DOHH2 (cell line): ENCODE measurements at regions not wholly inside any gene's neighbourhood (a gene's known extent, or its start where the extent isn't known, plus 50 kb on each side); places are given as distances from the start of the nearest gene placed in this dataset.

Experiments used
- CTCF ChIP-seq: fragments of 200-600 bp; sonication (generic); IDR thresholded peaks from one replicate; pipeline ENCODE4 v1.5.1; 2014; ENCODE audit warnings: antibody characterized with exemption, mild to moderate bottlenecking, low read depth, low read length; ENCODE audit not compliant: poor library complexity, severe bottlenecking
- EZH2phosphoT487 ChIP-seq: fragments of 200-600 bp; sonication (generic); IDR thresholded peaks from 2 replicates; pipeline ENCODE4 v1.6.1; 2017; ENCODE audit warnings: borderline replicate concordance, mild to moderate bottlenecking, antibody characterized with exemption, low read length, moderate library complexity, mixed read lengths

- TF ChIP-seq CTCF (no peak), EZH2phosphoT487 (no peak)
Observed at GRCh38 chr1:245000872-245001188, 136.5 kb upstream of the HNRNPU start.
